ENCODE measurements at regions not wholly inside any gene's neighbourhood (a gene's known extent, or its start where the extent isn't known, plus 50 kb on each side); places are given as distances from the start of the nearest gene placed in this dataset.

GRCh38 chr2:150303281-150303680 is 184.2 kb downstream of the RND3 start:
- TF ChIP-seq CTCF (IDR thresholded peaks at IDR 0.05): no peak
- TF ChIP-seq EP300 (IDR thresholded peaks at IDR 0.05): no peak

Measured in suprapubic skin (tissue), 3 donors.